RWPE2 (cell line): ENCODE measurements at regions not wholly inside any gene's neighbourhood (a gene's known extent, or its start where the extent isn't known, plus 50 kb on each side); places are given as distances from the start of the nearest gene placed in this dataset.

Experiments used
- ATAC-seq: fragments of 200-7000 bp; cut with Tn5 transposase; 3 replicates; pipeline ENCODE4 v1.9.1; 2021; ENCODE audit warnings: low read depth
- DNase-seq: peaks from one replicate; pipeline ENCODE4 v3.0.0-alpha.2; 2020; ENCODE audit warnings: low spot score
- H3K27ac ChIP-seq: fragments of 450-650 bp; 2 replicates; pipeline ENCODE4 v1.5.1; 2017; ENCODE audit warnings: mild to moderate bottlenecking; ENCODE audit not compliant: poor library complexity, severe bottlenecking
- H3K27me3 ChIP-seq: fragments of 250-450 bp; sonication (Bioruptor Pico); 2 replicates; pipeline ENCODE4 v1.5.1; 2021; ENCODE audit warnings: mild to moderate bottlenecking, moderate library complexity; ENCODE audit not compliant: insufficient read depth, poor library complexity, severe bottlenecking
- H3K36me3 ChIP-seq: fragments of 250-450 bp; sonication (Bioruptor Pico); 2 replicates; pipeline ENCODE4 v1.5.1; 2020; ENCODE audit warnings: low read depth, mild to moderate bottlenecking, moderate library complexity
- H3K4me1 ChIP-seq: fragments of 250-450 bp; sonication (Bioruptor Pico); 2 replicates; pipeline ENCODE4 v1.5.1; 2021; ENCODE audit warnings: mild to moderate bottlenecking, moderate library complexity; ENCODE audit not compliant: insufficient read depth, poor library complexity, severe bottlenecking
- H3K4me3 ChIP-seq: fragments of 250-450 bp; sonication (Bioruptor Pico); 2 replicates; pipeline ENCODE4 v1.5.1; 2021; ENCODE audit warnings: mild to moderate bottlenecking, moderate library complexity; ENCODE audit not compliant: severe bottlenecking
- H3K9me3 ChIP-seq: fragments of 250-450 bp; sonication (Bioruptor Pico); 2 replicates; pipeline ENCODE4 v1.5.1; 2021; ENCODE audit warnings: mild to moderate bottlenecking, moderate library complexity; ENCODE audit not compliant: severe bottlenecking
- TF ChIP-seq, protein P1 (sequence below): fragments of 450-650 bp; IDR thresholded peaks from one replicate; pipeline ENCODE4 v1.5.1; 2017; ENCODE audit warnings: mild to moderate bottlenecking, moderate library complexity; ENCODE audit not compliant: poor library complexity, severe bottlenecking

DNA sequence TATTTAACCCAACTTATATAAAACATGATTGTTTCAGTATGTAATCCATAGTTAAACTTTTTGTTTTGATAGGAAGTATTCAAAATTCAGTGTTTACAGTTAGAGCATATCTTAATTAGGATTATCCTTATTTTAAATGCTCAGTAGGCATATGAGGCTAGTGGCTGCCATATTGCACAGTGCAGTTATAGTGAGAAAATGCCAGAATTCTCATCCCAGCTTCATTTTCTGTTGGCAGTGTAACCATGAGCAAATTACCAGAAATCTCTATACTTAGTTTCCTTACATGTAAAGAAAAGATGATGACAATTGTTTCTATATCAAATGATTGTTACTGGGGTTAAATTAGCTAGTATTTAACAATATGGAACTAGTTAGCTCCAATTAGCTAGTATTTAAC is 265.8 kb downstream of the ARAP2 start:
- H3K27me3 ChIP-seq, result no peaks in the 10 kb centered on the region
- DNase-seq (no peak), ATAC-seq (no peak)
- no peak overlapping the region for H3K4me3 ChIP-seq
- H3K36me3 ChIP-seq, result no peaks in the 10 kb centered on the region
- H3K9me3 ChIP-seq, result no peaks in the 10 kb centered on the region
- no peak overlapping the region for H3K27ac ChIP-seq
- H3K4me1 ChIP-seq, result no peaks in the 10 kb centered on the region
- TF ChIP-seq, protein P1, sequence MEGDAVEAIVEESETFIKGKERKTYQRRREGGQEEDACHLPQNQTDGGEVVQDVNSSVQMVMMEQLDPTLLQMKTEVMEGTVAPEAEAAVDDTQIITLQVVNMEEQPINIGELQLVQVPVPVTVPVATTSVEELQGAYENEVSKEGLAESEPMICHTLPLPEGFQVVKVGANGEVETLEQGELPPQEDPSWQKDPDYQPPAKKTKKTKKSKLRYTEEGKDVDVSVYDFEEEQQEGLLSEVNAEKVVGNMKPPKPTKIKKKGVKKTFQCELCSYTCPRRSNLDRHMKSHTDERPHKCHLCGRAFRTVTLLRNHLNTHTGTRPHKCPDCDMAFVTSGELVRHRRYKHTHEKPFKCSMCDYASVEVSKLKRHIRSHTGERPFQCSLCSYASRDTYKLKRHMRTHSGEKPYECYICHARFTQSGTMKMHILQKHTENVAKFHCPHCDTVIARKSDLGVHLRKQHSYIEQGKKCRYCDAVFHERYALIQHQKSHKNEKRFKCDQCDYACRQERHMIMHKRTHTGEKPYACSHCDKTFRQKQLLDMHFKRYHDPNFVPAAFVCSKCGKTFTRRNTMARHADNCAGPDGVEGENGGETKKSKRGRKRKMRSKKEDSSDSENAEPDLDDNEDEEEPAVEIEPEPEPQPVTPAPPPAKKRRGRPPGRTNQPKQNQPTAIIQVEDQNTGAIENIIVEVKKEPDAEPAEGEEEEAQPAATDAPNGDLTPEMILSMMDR, result no peak

DNA sequence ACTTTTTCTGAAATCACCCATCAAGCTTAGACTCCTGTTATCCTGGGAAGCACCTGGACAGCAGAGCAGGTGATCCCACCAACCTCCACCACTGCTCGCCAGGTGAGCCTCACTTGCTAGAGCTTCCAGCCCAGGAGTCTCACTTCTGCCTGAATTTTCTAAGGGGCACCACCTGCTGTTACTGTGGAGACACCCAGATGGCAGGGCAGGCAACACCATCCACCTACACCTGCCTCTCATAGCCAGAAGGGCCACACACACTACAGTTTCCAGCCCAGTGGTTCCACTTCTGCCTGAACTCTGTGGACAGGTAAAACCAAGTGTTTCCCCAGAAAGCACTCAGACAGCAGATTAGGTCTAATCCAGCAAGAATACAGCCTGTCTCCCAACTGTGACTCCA is 262.0 kb downstream of the ARAP2 start:
- ATAC-seq, result no peak
- DNase-seq, result no peak
- Histone ChIP-seq H3K27ac (no peak overlapping the region), H3K9me3 (no peaks in the 10 kb centered on the region), H3K27me3 (no peaks in the 10 kb centered on the region), H3K36me3 (no peaks in the 10 kb centered on the region), H3K4me1 (no peaks in the 10 kb centered on the region), H3K4me3 (no peak overlapping the region)
- TF ChIP-seq, protein P1, result no peak

DNA sequence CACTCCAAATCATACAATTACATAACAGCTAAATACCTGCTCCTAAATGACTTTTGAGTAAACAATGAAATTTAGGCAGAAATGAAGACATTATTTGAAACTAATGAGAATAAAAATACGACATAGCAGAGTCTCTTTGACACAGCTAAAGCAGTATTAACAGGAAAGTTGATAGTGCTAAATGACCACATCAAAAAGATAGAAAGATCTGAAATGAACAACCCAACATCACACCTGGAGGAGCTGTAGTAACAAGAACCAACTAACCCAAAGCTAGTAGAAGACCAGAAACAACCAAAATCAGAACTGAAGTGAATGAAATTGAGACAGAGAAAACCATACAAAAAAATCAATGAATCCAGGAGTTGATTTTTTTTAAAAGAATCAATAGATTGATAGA is 257.8 kb downstream of the ARAP2 start:
- H3K9me3 ChIP-seq, result no peaks in the 10 kb centered on the region
- no peak for ATAC-seq
- H3K4me3 ChIP-seq, result no peak overlapping the region
- DNase-seq, result no peak
- no peaks in the 10 kb centered on the region for H3K4me1 ChIP-seq
- TF ChIP-seq, protein P1, result no peak
- H3K36me3 ChIP-seq, result no peaks in the 10 kb centered on the region
- no peak overlapping the region for H3K27ac ChIP-seq
- no peaks in the 10 kb centered on the region for H3K27me3 ChIP-seq

DNA sequence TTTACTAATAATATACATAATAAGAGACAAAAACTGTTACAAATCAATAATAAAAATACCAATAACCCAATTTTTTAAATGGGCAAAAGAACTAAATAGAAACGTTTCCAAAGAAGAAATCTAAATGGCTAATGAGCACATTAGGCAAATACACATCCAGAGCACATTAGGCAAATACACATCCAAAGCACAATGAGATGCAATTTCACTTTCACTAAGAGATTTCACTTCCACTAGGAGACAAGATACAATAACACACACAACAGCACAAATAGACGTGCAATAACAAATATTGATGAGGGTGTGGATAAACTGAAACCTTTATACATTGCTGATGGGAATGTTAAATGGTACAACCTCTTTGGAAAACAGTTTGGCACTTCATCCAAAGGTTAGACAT is 250.7 kb downstream of the ARAP2 start:
- Histone ChIP-seq H3K4me1 (no peaks in the 10 kb centered on the region), H3K27me3 (no peaks in the 10 kb centered on the region), H3K27ac (no peak overlapping the region), H3K9me3 (no peaks in the 10 kb centered on the region), H3K4me3 (no peak overlapping the region), H3K36me3 (no peaks in the 10 kb centered on the region)
- ATAC-seq (no peak), DNase-seq (no peak)
- TF ChIP-seq, protein P1, result no peak

DNA sequence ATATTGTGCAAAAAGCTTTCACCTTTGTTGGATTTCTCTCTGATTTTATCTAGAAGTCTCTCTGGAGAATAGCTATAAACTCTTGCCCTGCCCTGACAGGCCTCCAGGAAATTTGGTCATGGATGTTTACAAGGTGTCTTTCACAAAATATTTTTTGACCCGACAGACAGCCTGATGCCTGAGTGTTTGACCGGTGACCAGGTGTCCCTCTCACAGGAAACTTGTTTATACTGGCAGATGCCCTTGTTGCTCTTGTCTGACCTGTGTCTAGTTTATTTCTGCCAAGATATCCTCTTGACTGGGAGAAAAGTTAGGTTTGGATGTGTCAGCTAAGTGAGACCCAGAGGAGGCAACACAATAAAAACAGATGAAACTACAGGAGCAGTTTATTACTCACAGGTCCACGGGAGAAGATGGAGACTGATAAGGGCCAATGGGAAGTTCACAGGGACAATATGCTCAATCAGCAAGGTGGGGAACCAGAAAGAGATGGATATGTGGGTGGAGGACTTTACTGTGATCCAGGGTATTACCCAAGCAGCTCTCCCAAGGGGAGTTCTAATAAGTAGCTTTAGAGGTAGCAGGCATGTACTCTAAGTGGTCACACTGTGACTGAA is 243.3 kb downstream of the ARAP2 start:
- Histone ChIP-seq H3K27me3 (no peaks in the 10 kb centered on the region), H3K27ac (no peak overlapping the region), H3K9me3 (no peaks in the 10 kb centered on the region), H3K4me3 (no peak overlapping the region), H3K36me3 (no peaks in the 10 kb centered on the region), H3K4me1 (peaks cover 15% of the 10 kb centered on the region)
- TF ChIP-seq, protein P1, result no peak
- ATAC-seq (no peak), DNase-seq (no peak)
